Activated CD8-positive, alpha-beta memory T cell treated with anti-CD3 and anti-CD28 coated beads for 36 hours (primary cell): ENCODE measurements at regions not wholly inside any gene's neighbourhood (a gene's known extent, or its start where the extent isn't known, plus 50 kb on each side); places are given as distances from the start of the nearest gene placed in this dataset.

Experiments
- CTCF ChIA-PET: fragments of 350-600 bp; sonication (Branson Sonifier 250); formaldehyde crosslinking; loops from one replicate; lab custom pipeline; 2021; ENCODE audit warnings: antibody characterized with exemption; lab: Charles Lee
- POLR2A ChIA-PET: fragments of 350-600 bp; sonication (Branson Sonifier 250); formaldehyde crosslinking; loops from one replicate; lab custom pipeline; 2021; ENCODE audit warnings: antibody characterized with exemption; lab: Charles Lee

DNA sequence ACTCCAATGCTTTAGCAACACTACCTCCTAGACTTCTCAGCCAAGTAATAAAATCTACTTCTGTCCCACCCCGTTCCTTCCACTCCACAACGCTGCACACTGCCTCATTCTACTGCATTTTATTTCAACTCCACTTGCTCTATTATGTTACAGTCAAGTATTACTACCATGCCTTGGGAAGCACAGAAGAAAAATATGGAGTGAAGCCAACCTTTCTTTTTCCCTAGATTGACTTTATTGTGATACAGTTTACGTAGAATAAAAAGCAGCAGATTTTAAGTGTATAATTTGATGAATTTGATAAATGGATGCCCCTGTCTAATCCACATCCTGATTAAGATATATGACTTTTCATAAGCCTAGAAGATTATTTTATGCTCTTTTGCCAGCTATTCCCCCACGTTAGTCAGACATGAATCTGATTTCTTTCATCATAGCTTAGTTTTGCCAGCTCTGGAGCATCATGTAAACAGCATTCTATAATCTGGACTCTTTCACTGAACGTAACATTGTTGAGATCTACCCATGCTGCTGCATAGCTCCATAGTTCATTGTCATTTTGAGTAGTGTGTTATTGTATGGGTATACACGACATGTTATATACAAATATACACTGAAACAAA, 676.8 kb upstream of the RAB6C start:
- ChIA-PET CTCF (no interaction called here), POLR2A (no interaction called here)

- ChIA-PET CTCF (no interaction called here), POLR2A (no interaction called here)
Measured at GRCh38 chr2:129314120-129314519, 665.3 kb upstream of the RAB6C start.

DNA sequence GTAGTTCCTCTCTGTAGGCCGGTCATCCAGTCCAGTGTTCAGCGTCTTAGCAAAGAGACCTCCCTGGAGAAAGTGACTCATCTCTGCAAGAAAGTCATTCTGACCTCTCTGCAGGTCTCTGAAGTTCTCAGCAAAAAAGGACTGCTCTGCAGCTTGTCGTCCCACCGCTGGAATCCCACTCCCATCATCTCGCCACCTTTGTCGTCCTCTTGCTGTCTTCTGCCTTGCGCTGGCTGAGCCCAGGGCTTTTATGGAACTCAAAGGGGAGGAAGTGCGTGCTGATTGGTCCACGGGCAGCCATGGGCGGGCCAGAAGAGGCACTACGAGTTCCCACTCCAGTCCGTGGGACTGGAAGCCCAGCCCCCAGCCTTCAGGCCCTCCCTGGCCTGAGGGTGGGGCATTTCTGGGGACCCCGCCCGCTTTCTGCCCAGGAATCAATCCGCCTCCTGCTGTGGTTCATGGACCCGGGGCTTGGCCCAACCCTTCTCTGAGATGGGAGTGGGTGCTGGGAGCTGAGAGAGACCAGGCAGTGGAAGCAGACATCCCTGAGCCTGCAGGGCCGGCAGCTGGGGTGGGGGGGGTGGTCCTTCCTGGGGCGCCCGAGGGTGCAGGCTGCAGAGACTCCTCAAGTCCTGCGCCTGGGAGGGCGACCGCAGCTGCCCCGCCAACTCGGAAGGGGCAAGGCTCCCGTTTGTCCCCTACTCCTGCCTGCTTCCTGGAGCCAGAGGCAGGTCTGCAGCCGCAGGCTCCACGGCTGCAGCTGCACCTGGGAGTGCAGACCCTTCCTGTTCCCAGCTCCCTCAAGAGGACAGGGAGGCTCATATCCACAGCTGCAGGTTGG, 660.7 kb upstream of the RAB6C start:
- CTCF ChIA-PET, result no interaction called here
- POLR2A ChIA-PET, result no interaction called here

DNA sequence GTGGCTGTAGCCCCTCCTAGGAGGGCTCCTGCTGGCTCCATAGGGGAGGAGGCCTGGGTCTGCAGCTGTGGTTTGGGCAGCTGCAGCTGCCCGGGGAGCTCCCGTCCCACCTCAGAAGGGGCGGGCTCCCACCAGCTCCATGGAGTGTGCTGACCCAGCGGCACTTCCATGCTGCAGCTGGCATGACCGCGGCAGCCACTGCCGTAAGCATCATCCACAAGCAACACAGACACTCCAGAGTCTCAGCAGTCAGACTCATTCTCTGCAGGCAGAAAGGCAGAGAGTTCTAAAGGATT, 660.1 kb upstream of the RAB6C start:
- CTCF ChIA-PET, result no interaction called here

DNA sequence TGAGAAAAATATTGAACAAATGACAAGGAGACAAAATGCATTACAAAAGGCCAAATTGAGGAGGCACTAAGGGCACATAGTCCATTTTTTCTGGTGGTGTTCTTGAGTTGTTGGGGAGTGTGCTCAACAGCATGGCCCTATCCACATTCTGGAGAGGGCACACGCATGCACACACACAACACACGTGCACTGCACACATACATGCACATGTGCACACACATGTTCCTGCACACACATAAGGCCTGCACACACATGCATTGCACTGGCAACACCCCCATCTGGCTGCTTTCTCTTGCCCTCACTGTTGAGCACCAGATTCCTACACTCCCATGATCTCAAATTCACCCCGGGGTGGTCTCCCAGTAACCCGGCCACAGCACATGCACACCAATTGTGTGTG, 659.2 kb upstream of the RAB6C start:
- ChIA-PET CTCF (no interaction called here), POLR2A (no interaction called here)

More for the DNA sequence above, 660.1 kb upstream of the RAB6C start:
- POLR2A ChIA-PET, result no interaction called here

- POLR2A ChIA-PET, result no interaction called here
- CTCF ChIA-PET, result no interaction called here
Measured at GRCh38 chr2:129324349-129324748, 655.1 kb upstream of the RAB6C start.

DNA sequence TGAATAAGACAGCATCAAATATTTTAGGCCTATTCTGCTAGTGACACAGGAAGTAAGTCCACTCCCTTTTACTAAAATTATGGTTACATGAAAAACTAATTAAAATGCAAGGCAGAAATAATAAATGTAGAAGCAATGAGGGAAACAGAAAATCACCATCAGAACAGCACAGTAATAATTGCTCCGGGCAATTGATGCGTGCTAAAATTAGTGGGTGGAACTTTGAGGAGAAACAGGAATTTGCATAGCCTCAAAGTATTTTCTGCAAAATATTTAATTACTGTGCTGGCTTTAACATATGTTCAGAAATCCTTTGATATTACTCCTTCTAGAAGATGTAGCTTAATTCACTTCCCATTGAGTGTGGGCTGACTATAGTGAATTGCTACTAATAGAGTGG, 654.3 kb upstream of the RAB6C start:
- CTCF ChIA-PET, result no interaction called here
- POLR2A ChIA-PET, result no interaction called here

GRCh38 chr2:129329574-129329973, 649.9 kb upstream of the RAB6C start:
- POLR2A ChIA-PET, result no interaction called here

GRCh38 chr2:129330504-129330903, 649.0 kb upstream of the RAB6C start:
- ChIA-PET POLR2A (no interaction called here), CTCF (no interaction called here)

More at GRCh38 chr2:129329574-129329973, 649.9 kb upstream of the RAB6C start:
- CTCF ChIA-PET, result no interaction called here

- POLR2A ChIA-PET, result no interaction called here
- CTCF ChIA-PET, result no interaction called here
Measured at GRCh38 chr2:129331638-129332037, 647.8 kb upstream of the RAB6C start.

DNA sequence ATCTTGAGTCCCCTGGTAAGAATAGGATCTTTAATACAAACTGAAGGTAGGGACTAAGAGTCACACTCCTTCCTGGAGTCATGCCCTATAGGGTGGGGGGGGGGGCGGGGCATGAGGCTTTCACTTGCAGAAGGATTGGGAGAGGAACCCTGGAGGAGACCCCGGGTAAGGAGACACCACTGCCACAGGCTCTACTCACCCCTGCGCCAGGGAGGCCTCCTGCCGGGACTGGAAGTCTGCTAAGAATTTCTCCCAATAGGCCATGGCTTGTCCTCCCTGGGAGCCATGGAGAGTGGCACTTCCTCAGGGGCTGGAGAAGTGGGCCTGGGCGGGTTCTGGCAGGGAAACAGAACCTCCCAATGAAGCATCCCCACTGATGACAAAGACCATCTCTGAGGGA, 645.3 kb upstream of the RAB6C start:
- POLR2A ChIA-PET, result no interaction called here

GRCh38 chr2:129334696-129335410, 644.6 kb upstream of the RAB6C start:
- ChIA-PET POLR2A (no interaction called here), CTCF (no interaction called here)

More for the DNA sequence above, 645.3 kb upstream of the RAB6C start:
- CTCF ChIA-PET, result no interaction called here

DNA sequence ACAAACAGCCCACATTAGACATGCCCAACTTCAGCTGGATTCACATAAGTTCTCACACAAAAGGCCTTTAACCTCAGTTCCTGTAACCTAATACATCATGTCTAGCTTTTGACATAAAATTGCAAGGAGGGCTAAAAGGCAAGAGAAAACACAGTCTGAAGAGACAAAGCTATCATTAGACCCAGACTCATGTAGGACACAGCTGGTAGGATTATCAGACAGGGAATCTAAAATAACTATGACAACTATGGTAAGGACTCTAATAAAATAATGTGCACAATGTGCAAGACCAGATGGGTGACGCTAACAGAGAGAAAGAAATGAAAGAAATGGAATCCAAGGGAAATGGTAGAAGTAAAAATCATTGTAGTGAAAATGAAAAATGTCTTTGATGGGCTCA, 643.2 kb upstream of the RAB6C start:
- POLR2A ChIA-PET, result no interaction called here

GRCh38 chr2:129337076-129337475, 642.4 kb upstream of the RAB6C start:
- ChIA-PET POLR2A (no interaction called here), CTCF (no interaction called here)

More for the DNA sequence above, 643.2 kb upstream of the RAB6C start:
- CTCF ChIA-PET, result no interaction called here

GRCh38 chr2:129345540-129345939, 633.9 kb upstream of the RAB6C start:
- CTCF ChIA-PET, result no interaction called here
- POLR2A ChIA-PET, result no interaction called here

DNA sequence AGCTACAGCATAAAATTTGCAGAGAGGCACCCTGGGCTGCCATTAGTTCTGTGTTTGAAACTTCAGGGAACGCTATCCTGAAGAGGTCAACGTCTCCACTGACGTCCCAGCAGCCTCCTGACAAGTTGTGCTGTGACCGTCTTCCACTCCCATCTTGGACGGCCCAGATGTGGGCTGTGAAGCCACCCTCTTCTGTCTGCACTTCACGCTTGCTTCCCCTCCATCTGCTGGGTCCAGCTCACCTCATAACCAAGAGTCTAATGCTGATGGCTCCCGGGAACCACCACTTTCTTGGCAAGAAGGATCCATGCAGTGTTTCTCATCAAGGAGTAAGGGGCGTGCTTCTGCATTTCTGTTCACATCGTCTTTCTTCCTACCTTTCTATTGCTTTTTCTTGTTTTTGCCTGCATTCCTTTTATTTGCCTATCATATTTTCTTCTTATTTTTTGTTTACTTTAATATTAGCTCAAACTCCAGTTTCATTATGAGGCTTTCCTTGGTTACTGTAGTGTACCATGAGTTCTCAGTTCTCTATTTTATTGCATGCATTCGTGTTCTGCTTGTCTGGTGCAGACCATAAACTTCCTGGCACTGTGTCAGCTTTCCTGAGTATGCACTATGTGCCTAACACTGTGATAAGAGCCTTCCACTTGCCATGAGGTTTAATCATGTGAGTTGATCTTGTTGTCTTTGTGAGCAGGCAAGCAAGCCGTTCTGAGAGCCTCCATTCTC, 631.8 kb upstream of the RAB6C start:
- POLR2A ChIA-PET, result no interaction called here
- CTCF ChIA-PET, result no interaction called here

DNA sequence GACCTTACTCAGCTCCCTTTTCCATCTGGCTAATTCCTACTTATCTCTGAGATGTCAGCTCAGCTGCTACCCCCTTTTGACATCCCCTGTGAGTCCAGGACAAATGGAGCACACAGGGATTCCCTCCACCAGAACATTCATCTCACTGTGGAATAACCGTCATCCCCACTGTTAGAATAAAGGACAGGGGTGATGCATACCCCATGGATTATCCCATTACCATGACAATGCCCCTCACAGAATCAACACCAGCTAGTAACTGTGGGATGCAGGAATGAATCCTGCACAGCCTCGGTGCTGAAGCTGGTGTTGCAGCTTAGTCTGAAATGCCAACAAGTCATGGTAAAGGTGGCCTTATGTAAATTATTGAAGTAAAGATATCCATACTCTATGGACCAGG, 624.8 kb upstream of the RAB6C start:
- ChIA-PET CTCF (no interaction called here), POLR2A (no interaction called here)

GRCh38 chr2:129361688-129362087, 617.8 kb upstream of the RAB6C start:
- ChIA-PET POLR2A (no interaction called here), CTCF (no interaction called here)

- CTCF ChIA-PET, result no interaction called here
- POLR2A ChIA-PET, result no interaction called here
Measured at GRCh38 chr2:129366263-129366662, 613.2 kb upstream of the RAB6C start.

- POLR2A ChIA-PET, result no interaction called here
- CTCF ChIA-PET, result no interaction called here
Measured at GRCh38 chr2:129367107-129367506, 612.4 kb upstream of the RAB6C start.
